Neural crest cell (in vitro differentiated cells): ENCODE measurements at regions not wholly inside any gene's neighbourhood (a gene's known extent, or its start where the extent isn't known, plus 50 kb on each side); places are given as distances from the start of the nearest gene placed in this dataset.

Experiments
- DNase-seq: peaks from one replicate; pipeline ENCODE4 v3.0.0; 2021; ENCODE audit warnings: low read depth, mixed read lengths, low spot score
- H3K27ac Mint-ChIP-seq: one replicate; pipeline ENCODE4 v1.8.0; 2021; ENCODE audit warnings: mild to moderate bottlenecking, mixed read lengths; ENCODE audit not compliant: unreplicated experiment
- H3K27me3 Mint-ChIP-seq: 2 replicates; pipeline ENCODE4 v1.8.0; 2021; ENCODE audit warnings: low read depth, mild to moderate bottlenecking, mixed read lengths
- H3K36me3 Mint-ChIP-seq: 2 replicates; pipeline ENCODE4 v1.8.0; 2021; ENCODE audit warnings: low read depth, mild to moderate bottlenecking, mixed read lengths
- H3K4me1 Mint-ChIP-seq: 2 replicates; pipeline ENCODE4 v1.8.0; 2021; ENCODE audit warnings: mixed read lengths
- H3K4me3 Mint-ChIP-seq: one replicate; pipeline ENCODE4 v1.8.0; 2021; ENCODE audit warnings: mild to moderate bottlenecking, mixed read lengths
- H3K9me3 Mint-ChIP-seq: 2 replicates; pipeline ENCODE4 v1.8.0; 2021; ENCODE audit warnings: mixed read lengths
- TF ChIP-seq, protein P1 (sequence below): fragments of 200-600 bp; sonication (generic); conservative IDR thresholded peaks from 2 replicates; pipeline ENCODE4 v1.5.0; 2021; ENCODE audit warnings: antibody characterized with exemption, mild to moderate bottlenecking

DNA sequence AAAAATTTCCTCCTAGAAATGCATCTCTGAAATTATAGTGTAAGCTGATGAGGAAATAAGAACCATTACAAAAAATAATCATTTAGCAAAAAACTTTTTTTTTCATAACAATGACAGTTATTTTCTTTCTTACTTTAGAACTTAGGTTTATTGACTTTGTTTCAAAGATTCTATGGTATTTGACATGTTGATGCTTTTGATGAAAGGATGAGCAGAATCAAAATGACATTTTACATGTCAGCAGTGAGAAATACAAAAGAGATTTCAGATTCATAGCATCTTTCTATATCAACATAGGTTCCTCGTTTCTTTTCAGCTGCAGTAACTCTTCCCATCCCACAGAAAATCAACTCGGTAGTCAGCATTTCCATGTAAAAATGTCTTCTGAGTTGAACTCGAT is 1226.6 kb upstream of the C9orf72 start:
- Mint-ChIP-seq H3K4me3 (no peak overlapping the region), H3K4me1 (no peaks in the 10 kb centered on the region), H3K36me3 (no peaks in the 10 kb centered on the region), H3K9me3 (no peaks in the 10 kb centered on the region), H3K27ac (no peak overlapping the region), H3K27me3 (no peaks in the 10 kb centered on the region)
- no peak for DNase-seq
- TF ChIP-seq, protein P1, sequence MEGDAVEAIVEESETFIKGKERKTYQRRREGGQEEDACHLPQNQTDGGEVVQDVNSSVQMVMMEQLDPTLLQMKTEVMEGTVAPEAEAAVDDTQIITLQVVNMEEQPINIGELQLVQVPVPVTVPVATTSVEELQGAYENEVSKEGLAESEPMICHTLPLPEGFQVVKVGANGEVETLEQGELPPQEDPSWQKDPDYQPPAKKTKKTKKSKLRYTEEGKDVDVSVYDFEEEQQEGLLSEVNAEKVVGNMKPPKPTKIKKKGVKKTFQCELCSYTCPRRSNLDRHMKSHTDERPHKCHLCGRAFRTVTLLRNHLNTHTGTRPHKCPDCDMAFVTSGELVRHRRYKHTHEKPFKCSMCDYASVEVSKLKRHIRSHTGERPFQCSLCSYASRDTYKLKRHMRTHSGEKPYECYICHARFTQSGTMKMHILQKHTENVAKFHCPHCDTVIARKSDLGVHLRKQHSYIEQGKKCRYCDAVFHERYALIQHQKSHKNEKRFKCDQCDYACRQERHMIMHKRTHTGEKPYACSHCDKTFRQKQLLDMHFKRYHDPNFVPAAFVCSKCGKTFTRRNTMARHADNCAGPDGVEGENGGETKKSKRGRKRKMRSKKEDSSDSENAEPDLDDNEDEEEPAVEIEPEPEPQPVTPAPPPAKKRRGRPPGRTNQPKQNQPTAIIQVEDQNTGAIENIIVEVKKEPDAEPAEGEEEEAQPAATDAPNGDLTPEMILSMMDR: no peak

DNA sequence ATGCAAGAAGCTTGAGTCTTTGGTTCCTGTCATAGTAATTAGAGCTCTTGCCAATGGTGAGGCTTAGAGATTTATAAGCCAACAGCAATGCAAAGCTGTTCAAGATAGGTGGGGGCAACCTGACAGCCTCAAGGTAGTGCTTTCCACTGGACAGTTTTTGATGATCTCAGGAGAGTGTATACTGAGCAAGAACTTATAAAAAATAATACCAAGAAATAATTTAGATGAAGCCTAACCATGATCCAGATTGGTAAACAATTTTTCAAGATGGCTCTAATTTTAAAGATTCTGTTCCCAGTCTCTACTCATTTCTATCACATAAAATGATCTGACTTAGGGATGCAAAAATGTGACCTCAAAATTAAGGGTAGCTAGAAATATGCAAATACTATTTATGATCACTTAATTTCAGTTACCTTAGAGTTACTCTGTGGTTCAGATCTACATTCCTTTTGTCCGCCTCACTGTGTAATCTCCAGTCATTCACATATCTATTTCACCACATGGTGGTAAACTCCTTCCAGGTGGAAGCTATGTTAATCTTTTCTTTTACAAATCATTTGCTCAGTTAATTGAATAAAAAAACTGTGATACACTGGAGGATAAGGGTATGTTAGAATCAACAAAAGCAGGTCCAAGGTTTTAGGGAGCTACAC is 1228.0 kb upstream of the C9orf72 start:
- TF ChIP-seq, protein P1: no peak
- Mint-ChIP-seq H3K9me3 (no peaks in the 10 kb centered on the region), H3K27me3 (no peaks in the 10 kb centered on the region), H3K4me1 (no peaks in the 10 kb centered on the region), H3K36me3 (no peaks in the 10 kb centered on the region), H3K27ac (no peak overlapping the region), H3K4me3 (no peak overlapping the region)
- no peak for DNase-seq

DNA sequence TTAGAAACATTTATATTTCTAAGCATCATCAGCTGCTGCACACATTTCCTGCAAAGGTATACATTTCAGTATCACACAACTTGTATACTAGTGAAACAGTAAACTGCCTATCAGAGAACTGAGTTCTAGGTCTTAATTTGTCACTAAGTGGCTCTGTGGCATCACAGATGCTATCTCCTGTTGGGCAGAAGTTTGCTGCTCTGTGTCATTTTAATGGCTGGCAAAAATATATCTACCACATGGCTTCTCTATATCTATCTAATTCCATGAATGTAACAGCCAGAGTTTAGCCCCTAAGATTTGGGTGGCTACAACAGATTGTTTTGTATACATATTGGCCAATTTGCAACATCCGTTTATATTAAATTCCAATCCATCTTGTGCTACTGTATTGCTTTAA is 1231.9 kb upstream of the C9orf72 start:
- no peak for DNase-seq

DNA sequence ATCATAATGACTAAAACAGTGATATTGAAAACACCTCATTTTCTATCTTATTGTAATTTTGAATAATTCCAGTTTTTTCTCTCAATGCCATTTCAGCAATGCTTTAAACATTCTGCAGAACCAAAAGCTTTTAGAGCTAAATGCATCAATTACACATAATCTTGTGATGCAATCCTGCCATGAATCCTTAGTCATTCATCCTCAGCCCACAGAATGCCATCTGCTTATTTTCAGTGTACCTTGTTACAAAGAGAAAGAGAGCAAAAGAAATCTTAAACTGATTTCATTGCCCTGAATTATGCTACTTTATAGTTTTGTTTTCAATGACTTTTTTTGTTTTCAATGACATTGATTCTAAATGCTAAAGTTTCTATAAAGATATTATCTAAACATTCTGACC is 1234.8 kb upstream of the C9orf72 start:
- Mint-ChIP-seq H3K27me3 (no peaks in the 10 kb centered on the region), H3K36me3 (no peaks in the 10 kb centered on the region), H3K4me1 (no peaks in the 10 kb centered on the region), H3K27ac (no peak overlapping the region), H3K4me3 (no peak overlapping the region), H3K9me3 (peaks cover 5% of the 10 kb centered on the region)
- DNase-seq: no peak
- TF ChIP-seq, protein P1: no peak

More for the DNA sequence above, 1231.9 kb upstream of the C9orf72 start:
- Mint-ChIP-seq H3K4me1 (no peaks in the 10 kb centered on the region), H3K27me3 (no peaks in the 10 kb centered on the region), H3K9me3 (no peaks in the 10 kb centered on the region), H3K36me3 (no peaks in the 10 kb centered on the region), H3K27ac (no peak overlapping the region), H3K4me3 (no peak overlapping the region)
- TF ChIP-seq, protein P1: no peak

- no peak overlapping the region for H3K4me3 Mint-ChIP-seq
These were observed 1237.3 kb upstream of the C9orf72 start for GRCh38 chr9:28810388-28811075.

More at GRCh38 chr9:28810388-28811075, 1237.3 kb upstream of the C9orf72 start:
- TF ChIP-seq, protein P1: no peak
- Mint-ChIP-seq H3K27me3 (no peaks in the 10 kb centered on the region), H3K36me3 (no peaks in the 10 kb centered on the region), H3K27ac (no peak overlapping the region), H3K9me3 (peaks cover 5% of the 10 kb centered on the region), H3K4me1 (no peaks in the 10 kb centered on the region)
- no peak for DNase-seq
